NCI-H774 (cell line): ENCODE measurements at regions not wholly inside any gene's neighbourhood (a gene's known extent, or its start where the extent isn't known, plus 50 kb on each side); places are given as distances from the start of the nearest gene placed in this dataset.

Experiments
- DNase-seq: peaks from one replicate; lab custom pipeline; 2025; lab: John Stamatoyannopoulos, UW

DNA sequence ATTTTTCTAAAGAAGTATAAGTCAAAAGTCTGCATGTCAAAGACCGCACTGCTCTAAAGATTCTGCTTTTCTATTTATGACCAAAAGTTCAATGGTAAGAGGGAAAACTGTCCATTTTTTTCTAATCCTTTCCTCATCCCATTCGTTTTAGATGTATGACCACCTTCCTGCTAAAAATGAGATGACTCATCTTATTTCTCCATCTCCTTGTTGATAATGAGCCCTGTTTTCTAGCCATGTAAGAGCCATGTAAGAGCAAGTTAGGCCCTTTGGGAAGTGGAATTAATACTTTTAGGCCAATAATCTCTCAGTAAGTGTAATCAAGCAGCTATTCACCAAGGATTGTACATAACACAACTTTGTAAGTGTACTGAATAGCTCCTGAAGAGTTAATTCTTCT is 475.6 kb upstream of the B3GALT2 start:
- no peak for DNase-seq

DNA sequence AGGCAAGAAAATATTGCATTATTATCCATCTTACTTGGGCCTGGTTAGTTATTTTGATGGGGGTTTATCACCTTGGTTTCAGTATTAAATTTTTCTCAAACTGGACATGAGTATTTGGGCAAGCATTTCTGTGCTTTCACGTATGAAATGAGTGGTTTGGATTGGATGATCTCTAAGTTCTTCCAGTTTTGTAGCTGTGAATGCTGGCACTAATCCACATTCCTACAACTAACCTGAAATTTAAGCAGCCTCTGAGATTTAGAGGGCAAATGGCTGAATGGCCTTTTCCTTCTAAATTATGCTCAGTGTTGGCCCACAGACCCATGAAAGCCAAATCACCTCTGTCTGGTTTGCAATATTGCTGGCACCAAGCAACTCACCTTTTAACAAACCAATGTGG is 475.0 kb upstream of the B3GALT2 start:
- DNase-seq: no peak

DNA sequence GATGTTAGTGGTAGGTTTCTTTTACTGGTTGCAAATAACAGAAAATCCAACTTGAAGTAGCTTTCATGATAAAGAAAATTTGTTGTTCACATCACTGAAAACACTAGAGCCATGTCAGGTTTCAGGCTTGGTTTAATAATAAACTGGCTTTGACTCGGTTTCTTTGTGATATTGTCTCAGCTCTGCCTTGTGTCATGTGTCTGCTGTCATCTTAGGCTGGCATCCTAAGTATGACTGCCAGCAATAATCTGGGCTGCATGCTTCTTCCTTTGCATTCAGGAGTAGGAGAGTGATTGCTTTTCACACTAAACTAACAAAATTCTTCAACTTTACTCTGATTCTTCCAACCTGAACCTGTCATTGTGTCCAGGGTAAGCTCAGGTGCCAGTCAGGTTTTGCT is 474.0 kb upstream of the B3GALT2 start:
- DNase-seq: no peak

DNA sequence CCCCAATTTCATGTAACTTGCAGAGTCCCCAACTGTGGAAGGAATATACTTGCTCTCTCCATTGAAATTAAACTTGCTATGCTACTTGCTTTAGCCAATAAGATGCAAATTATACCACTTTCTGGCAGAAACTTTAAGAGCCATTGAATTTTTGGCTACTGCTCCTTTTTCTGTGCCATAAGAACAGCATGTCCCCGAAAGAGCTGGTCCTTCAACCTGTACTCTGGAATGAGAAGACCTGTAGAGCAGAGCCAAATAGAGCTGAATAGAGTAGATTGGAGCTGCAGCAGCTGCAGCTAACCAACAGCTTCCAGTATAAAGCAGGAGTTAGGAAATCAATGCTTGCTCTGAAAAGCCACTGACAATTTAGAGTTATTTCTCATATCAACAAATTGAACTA is 472.3 kb upstream of the B3GALT2 start:
- DNase-seq: no peak

DNA sequence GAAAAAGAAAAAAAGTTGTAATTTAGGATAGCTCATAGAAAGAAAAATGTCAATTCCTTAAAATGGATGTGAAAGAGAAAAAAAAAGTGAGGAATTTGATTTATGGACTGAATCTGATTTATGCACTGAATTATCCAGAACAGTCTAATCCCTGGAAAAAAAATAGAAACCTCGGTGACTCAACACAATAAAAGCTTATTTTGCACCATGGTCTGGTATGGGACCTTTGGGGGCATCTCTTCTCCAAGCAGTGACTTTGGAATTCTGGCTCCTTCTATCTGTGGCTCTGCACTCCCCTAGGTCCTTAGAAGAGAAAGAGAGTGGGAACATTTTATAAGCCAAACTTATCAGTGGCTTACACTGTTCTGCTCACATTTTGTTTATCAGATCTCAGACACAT is 471.7 kb upstream of the B3GALT2 start:
- no peak for DNase-seq

DNA sequence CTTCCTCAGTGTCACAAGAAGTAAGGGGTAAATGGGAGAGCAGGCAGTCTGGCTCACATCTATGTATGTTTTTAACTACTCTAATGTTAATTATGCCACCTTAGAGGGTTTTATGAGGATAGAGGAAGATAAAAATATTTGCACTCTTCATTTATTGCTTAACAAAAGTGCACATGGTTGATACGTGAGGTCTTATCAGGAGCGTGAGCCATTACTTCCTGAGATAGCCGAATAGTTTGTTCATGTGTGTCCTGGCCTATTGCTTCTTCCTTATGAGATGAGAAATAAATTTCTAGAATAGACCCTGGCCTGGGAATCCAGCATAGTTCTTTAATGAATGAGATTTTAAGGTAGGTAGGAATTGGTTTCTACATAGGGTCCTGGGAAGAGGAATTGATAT is 471.1 kb upstream of the B3GALT2 start:
- DNase-seq: no peak

DNA sequence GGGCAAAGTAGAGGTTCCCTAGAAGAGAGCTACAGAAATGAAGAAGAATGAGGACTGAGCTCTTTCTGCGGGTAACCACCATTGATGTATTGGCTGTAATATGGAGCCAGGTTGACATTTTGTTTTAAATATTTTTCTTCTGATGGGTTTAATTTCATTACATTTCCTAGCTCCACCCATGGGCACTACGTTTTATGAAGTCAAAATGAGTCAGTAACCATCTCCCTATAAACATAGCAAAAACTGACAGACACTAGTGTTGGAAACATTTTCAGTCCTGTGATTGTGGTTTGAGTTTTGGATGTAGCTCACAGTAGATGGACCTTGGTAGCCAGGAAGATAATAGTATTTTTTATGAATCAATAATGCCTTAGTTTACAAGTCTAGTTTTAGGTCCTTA is 470.4 kb upstream of the B3GALT2 start:
- no peak for DNase-seq

DNA sequence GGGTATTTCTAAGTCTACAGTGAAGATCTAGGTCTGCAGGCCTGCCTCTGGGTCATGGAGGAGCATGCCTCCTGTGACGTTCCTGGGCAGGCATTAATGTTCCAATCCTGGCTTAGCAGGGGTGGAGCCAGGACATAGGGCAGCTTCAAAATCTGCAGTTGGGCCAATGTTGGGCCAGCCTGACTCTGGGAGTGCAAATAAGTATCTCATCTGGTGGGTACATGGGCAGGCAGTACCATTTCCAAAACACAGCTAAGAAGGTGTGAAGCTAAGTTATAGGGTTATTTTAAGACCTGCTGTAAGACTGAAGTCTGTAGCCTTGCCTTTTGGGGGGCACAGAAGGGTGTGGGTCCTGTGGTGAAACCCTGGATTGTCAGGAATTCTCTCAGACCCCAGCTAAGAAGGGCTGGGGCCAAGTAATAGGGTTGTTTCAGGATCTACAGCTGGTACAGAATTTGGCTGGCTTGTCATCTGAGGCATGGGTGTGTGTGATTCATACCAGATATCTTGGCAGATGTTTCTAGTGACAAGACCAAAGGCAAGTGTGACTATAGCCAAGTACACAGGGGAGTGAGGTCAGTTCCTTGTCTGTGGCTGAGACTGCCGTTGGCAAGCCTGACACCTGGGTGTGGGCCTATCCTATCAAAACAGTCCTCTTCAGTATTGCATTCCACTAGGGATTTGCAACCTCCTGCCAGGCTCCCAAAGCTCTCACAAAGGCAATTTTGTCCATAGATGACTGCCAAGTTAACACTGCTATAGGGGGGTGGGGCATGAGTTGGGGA is 468.7 kb upstream of the B3GALT2 start:
- no peak for DNase-seq

DNA sequence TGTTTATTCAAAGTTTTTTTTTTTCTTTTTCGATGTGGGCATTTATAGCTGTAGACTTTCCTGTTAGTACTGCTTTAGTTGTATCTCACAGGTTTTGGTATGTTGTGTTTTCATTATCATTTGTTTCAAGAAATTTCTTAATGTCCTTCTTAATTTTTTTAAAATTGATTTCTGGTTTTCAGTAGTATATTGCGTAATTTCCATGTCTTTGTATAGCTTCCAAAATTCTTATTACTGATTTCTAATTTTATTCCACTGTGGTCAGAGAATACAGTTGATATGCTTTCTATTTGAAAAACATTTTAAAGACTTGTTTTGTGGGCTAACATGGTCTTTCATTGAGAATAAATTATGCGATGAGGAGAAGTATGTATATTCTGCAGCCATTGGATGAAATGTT is 463.2 kb upstream of the B3GALT2 start:
- DNase-seq: no peak

DNA sequence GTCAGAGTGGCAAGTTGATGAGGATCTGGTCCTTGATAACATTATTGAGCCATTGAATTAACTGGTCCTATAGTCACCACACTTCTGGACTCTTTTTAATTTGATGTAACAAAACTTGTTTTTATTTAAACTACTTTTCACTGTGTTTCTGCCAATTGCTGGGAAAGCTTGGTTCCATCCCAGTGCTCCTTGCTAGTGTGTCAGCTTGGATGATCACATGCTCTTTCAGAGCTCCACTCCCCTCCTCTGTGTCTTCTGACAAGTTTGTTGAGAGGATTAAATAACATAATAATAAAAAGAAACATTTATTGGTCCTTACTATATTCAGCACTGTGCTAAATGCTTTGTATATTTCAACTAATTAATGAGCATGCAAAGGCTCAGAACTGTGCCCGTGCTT is 448.5 kb upstream of the B3GALT2 start:
- DNase-seq: no peak

DNA sequence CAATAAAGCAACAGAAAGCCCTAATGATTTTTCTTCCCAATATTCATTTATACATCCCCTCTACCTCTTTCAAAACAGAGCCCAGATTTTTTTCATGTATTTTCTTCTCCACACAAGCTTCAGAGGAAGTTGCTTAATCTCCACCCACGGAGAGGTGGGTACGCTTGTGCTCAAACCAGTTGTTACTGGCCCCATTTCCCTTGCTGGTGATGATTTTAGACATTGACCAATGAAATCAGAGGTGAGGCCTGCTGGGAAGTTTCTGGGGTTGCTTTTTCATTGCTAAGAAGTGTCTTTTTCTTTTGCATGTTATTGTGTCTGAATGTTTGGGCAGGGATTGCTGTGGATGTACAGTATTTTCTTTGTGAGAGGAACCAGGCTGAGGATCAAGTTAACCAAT is 448.1 kb upstream of the B3GALT2 start:
- DNase-seq: no peak

DNA sequence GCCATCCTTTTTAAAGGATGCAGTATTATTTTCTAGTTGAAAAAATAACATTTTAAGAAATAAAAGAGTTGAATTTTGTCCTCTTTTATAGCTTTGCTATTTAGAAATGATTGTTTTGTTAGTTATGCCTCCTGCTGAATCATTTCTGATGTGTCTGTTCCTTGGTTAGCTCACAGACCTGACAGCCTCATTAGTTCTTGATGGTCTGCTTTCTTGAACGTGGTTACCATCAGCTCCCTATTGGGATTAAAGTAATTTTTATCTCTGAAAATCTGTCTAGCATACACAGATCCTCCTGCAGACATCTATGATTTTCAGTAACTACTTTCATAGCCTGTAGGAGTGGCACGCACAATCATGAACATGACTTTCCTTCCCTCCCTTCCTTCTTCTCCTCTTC is 447.6 kb upstream of the B3GALT2 start:
- no peak for DNase-seq

DNA sequence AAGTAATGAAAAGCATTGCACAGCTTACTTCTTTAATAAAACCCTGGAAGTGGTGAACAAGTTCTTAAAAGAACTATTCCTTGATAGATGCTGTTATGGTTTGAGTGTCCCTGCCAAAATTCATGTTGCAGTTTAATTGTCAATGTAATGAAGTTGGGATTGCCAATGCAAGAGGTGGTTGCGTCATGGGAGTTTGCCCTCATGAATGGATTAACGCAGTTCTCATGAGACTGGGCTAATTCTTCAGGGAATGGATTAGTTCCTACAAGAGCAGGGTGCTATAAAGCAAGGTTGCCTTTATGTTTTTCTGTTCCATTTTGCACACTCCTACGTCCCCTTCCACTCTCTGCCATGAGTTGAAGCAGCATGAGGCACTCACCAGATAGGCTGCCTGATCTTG is 446.7 kb upstream of the B3GALT2 start:
- DNase-seq: no peak

DNA sequence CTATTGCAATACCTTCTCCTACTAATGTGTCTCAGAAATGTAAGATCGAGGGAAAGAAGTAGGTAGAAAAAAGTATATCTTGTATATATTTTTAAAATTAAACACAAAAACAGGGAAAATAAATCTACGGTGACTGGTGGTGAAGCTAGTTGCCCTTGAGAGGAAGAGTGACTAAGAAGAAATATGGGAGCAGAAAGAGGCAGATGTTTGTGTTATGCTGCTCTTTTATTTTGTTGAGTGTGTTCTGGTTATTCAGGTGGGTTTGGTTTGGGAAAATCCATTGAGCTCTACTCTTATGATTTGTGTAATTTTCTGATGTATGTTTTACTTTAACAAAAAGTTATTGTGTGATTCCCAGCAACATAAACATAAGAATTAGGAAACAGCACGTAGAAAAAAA is 444.9 kb upstream of the B3GALT2 start:
- DNase-seq: peak; percentile 6

DNA sequence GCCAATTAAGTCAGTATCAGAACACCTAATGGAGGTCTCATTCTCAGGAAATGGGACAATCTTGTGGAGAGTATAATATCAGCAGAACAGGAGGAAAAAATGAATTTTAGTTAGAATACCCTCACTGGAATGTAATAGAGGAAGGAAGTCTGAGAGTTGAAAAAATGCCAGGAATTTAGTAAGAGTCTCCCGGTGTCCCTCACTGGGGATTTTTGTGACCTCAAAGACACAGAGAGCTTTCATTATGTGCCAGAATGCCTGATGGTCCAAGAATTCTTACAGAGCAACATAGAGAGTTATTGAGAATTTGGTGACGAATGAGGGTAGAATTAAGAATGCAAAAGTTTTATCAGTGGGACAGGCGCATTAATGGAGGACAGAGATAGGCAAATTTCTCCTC is 443.5 kb upstream of the B3GALT2 start:
- DNase-seq: no peak

DNA sequence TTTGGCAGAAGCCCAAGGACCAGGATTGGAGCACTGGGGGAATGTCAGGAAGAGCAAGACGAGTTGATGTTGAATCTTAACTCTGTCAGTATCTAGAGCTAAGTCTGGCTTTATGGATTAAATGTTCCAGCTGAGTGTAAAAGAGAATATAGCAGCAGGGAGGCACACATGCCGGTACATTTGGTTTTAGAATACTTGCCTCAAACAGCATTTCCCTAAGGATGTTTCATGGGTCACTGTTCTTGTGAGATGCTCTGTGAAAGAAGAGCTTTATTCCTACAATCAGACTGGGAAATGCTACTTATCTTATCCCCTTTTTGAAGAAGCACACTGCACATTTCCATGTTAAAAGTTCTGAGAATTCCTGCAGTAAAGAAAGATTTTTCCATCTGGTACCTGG is 440.3 kb upstream of the B3GALT2 start:
- no peak for DNase-seq

DNA sequence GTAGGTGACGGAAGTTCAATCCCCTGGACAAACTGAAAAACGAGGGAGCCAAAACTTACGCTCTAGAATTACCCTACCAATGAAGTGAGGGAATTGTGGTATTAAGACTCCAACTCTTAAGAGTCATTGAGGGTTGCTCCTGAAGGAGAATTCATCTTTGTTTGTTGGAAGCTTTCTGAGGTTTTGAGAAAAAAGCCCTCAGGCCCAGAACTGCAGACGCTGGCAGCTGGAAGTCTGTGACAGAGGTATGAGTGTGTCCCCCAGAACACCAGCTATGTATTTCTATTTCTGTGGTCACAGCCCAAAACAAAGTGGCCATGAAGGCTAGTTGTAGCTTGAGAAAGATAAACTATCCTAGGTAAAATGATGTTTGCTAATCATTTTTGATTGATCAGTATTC is 438.8 kb upstream of the B3GALT2 start:
- DNase-seq: no peak

DNA sequence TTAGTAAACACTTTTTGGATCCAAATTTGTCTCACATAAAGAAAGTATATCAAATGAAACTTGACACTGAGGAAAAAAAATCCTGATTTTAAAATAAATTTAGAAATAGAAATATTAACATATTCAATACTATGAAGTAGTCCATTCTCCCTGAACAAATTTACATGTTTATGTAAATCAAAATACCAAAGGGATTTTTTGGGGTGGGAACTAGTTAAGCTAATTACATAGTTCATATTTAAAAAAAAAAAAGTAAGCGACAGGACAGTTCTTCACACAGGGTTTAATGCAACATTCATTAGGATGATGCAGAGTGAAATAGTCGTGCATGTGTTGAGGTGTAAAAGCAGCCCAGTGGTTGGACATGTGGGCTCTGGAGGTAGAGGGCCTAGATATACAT is 433.5 kb upstream of the B3GALT2 start:
- DNase-seq: no peak

DNA sequence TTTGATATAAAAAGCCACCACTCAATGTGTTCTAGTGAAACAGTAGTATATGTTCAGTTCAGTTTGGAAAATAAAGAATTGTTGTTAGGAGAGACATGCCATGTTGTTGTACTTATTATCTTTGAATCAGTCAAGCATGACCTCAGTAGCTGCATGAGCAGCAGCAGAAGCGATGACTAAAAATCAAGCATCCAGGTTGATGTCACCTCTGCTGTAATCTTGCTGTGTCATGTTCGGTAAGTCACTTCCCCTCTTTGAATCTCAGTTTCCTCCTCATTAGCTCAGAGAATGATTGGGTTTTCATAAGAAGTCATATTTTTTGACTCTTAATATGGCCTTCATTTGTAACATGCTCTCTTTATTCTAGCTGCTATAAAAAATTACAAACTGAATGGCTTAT is 428.4 kb upstream of the B3GALT2 start:
- DNase-seq: no peak

DNA sequence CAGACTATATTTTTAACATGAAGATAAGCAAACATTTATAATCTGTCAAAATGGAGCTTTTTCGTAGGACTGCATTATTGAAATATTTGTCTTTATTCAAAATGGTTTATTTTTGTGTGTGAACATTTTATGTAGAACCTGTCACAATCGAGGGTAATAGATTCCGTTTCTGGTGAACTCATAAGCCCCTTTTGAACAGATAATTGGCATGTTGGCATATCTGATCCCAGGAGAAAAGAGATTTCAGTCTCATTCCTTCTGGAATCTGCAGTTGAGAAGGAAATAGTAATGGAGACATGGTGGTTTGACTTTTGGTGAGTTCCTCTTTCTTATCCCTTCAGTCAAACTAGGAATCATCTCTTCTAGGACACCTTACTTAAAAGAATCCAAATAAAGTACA is 427.9 kb upstream of the B3GALT2 start:
- DNase-seq: no peak

DNA sequence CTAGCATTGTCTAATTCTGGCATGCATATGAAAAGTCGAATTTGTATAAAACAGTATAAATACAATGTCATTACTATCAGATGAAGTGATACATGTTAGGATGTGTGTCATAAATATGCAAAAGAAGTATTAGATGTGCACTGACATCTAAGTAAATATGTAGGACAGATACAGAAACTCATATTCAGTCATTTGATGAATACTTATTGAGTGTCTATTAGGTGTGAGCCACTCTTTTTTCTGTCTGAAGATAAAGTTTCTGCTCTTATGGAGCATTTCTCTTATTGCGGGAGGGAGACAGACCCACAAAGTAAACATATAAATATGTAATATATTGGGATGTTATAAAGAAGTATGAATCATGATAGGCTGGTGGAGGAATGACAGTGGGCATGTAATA is 426.6 kb upstream of the B3GALT2 start:
- DNase-seq: no peak

DNA sequence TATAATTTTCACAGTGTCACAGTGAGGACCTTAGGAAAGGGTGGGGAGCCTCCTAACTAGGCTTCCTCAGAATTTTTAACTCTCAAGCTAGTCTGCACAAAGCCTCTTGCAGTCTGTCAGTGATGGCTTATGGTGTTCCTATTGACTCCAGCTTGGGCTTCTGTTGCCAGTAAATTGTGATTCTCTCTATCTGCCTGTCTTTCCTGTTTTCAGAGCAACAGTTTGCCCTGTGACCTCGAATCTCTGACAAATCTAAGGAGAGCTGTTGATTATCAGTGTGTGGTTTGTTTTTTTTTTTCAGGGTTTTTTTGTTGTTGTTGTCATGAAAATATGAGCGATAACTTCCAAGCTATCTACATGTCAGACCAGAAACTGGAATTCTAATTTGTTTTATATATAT is 423.2 kb upstream of the B3GALT2 start:
- no peak for DNase-seq

DNA sequence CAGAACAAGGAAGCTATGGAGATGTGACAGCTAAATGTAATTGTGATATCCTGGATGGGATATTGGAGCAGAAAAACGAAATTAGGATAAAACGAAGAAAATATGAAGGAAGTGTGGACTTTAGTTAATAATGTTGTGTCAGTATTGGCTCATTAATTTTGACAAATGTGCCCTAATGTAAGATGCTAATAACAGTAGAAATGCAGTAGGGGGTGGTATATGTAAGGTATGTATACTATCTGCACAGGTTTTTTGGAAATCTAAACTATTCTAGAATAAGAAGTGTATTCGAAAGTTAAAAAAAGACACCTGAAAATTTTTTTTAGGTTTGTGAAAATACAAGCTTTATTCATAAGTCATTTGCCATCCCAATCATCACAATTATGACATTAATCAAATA is 421.4 kb upstream of the B3GALT2 start:
- DNase-seq: no peak

DNA sequence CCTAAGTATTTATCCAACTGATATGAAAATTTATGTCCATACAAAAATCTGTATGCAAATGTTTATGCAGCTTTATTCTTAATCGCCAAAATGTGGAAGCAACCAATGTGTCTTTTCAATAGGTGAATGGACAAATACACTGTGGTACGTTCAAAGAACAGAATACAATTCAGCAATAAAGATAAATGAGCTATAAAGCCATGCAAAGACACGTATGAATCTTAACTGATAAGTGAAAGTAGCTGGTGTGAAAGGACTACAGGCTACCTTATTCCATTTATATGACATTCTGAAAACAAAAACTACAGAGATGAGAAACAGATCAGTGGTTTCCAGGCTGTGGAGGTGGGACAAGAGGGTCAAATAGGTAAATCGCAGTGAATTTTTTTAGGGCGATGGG is 419.6 kb upstream of the B3GALT2 start:
- DNase-seq: no peak

DNA sequence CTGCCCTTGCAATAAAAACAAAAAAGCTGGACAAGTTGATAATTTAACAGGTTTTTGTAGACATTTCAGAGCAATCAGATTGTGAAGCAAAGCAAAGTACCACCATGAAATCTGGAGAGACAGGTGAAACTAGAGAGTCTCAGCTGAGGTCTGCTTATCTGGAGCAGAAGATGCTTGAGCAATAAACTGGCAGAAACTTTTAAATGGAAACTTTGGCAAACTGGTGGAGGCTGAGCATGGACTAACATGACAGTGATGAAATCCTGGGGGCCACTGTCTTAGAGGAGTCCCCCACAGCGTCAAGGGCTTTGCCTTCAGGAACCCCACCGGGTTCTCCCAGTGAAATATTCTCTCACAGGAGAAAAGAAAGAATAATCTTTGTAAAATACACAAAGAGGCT is 416.3 kb upstream of the B3GALT2 start:
- no peak for DNase-seq
